Mesothelial cell of epicardium (in vitro differentiated cells): ENCODE measurements at regions not wholly inside any gene's neighbourhood (a gene's known extent, or its start where the extent isn't known, plus 50 kb on each side); places are given as distances from the start of the nearest gene placed in this dataset.
"Not testable (repeated sequence)": the region's sequence is repeated elsewhere in the genome, so short reads cannot be mapped to it uniquely, and the experiment has no call there.

ENCODE experiments used
- DNase-seq, 2 experiments: peaks; one replicate each; pipeline ENCODE4 v3.0.0; 2021; ENCODE audit warnings: low spot score in 2 of 2; ENCODE audit not compliant: unreplicated experiment in 2 of 2
- H3K27ac Mint-ChIP-seq: 2 replicates; pipeline ENCODE4 v1.8.0; 2021; ENCODE audit warnings: mixed read lengths
- H3K27me3 Mint-ChIP-seq: 2 replicates; pipeline ENCODE4 v1.8.0; 2021; ENCODE audit warnings: low read depth, mixed read lengths
- H3K36me3 Mint-ChIP-seq: 2 replicates; pipeline ENCODE4 v1.8.0; 2021; ENCODE audit warnings: mixed read lengths
- H3K4me1 Mint-ChIP-seq: 2 replicates; pipeline ENCODE4 v1.8.0; 2021; ENCODE audit warnings: mixed read lengths
- H3K4me3 Mint-ChIP-seq: 2 replicates; pipeline ENCODE4 v1.8.0; 2021; ENCODE audit warnings: mild to moderate bottlenecking, moderate library complexity, mixed read lengths
- H3K9me3 Mint-ChIP-seq: 2 replicates; pipeline ENCODE4 v1.8.0; 2021; ENCODE audit warnings: mixed read lengths
- CTCF ChIP-seq: fragments of 200-600 bp; sonication (generic); IDR thresholded peaks from one replicate; pipeline ENCODE4 v1.5.0; 2021; ENCODE audit warnings: antibody characterized with exemption; ENCODE audit not compliant: unreplicated experiment

- H3K4me1 Mint-ChIP-seq: peaks cover 3% of the 10 kb centered on the region
- DNase-seq: no peak
- no peak for TF ChIP-seq CTCF
- H3K9me3 Mint-ChIP-seq: peaks cover 3% of the 10 kb centered on the region
- H3K4me3 Mint-ChIP-seq: no peak overlapping the region
- H3K36me3 Mint-ChIP-seq: no peaks in the 10 kb centered on the region
- H3K27me3 Mint-ChIP-seq: peaks cover 7% of the 10 kb centered on the region
- no peak overlapping the region for H3K27ac Mint-ChIP-seq
These were observed 62.6 kb upstream of the TMEM97 start for GRCh38 chr17:28256370-28256769.

- Mint-ChIP-seq H3K27me3 (peaks cover 5% of the 10 kb centered on the region), H3K4me3 (no peak overlapping the region), H3K27ac (no peak overlapping the region), H3K9me3 (peaks cover 7% of the 10 kb centered on the region), H3K4me1 (no peaks in the 10 kb centered on the region), H3K36me3 (no peaks in the 10 kb centered on the region)
- TF ChIP-seq CTCF: no peak
- DNase-seq: no peak
These were observed 62.1 kb upstream of the TMEM97 start for GRCh38 chr17:28256881-28257280.

- no peak overlapping the region for H3K4me3 Mint-ChIP-seq
- no peak for DNase-seq
- H3K9me3 Mint-ChIP-seq: peaks cover 19% of the 10 kb centered on the region
- TF ChIP-seq CTCF: no peak
- peaks cover 1% of the 10 kb centered on the region for H3K36me3 Mint-ChIP-seq
- H3K27ac Mint-ChIP-seq: no peak overlapping the region
- peaks cover 5% of the 10 kb centered on the region for H3K27me3 Mint-ChIP-seq
- no peaks in the 10 kb centered on the region for H3K4me1 Mint-ChIP-seq
These were observed 60.6 kb upstream of the TMEM97 start for GRCh38 chr17:28258347-28258887.

GRCh38 chr17:28261219-28261618 is 57.8 kb upstream of the TMEM97 start:
- no peak for TF ChIP-seq CTCF
- H3K27me3 Mint-ChIP-seq: peaks cover 5% of the 10 kb centered on the region
- DNase-seq: no peak
- H3K9me3 Mint-ChIP-seq: peaks cover 27% of the 10 kb centered on the region
- no peaks in the 10 kb centered on the region for H3K4me1 Mint-ChIP-seq
- peaks cover 1% of the 10 kb centered on the region for H3K36me3 Mint-ChIP-seq
- no peak overlapping the region for H3K4me3 Mint-ChIP-seq
- no peak overlapping the region for H3K27ac Mint-ChIP-seq

- not testable (repeated sequence) for H3K4me3 Mint-ChIP-seq, H3K4me1 Mint-ChIP-seq, DNase-seq, H3K27ac Mint-ChIP-seq, H3K27me3 Mint-ChIP-seq, H3K36me3 Mint-ChIP-seq
- peaks cover 31% of the 10 kb centered on the region for H3K9me3 Mint-ChIP-seq
These were observed 56.8 kb upstream of the TMEM97 start for GRCh38 chr17:28262123-28262745.

- H3K36me3 Mint-ChIP-seq, DNase-seq, H3K27ac Mint-ChIP-seq, H3K4me3 Mint-ChIP-seq, H3K27me3 Mint-ChIP-seq, H3K4me1 Mint-ChIP-seq: not testable (repeated sequence)
- peaks cover 52% of the 10 kb centered on the region for H3K9me3 Mint-ChIP-seq
These were observed 54.0 kb upstream of the TMEM97 start for GRCh38 chr17:28264902-28265548.

GRCh38 chr17:28265856-28266546 is 53.0 kb upstream of the TMEM97 start:
- peaks cover 59% of the 10 kb centered on the region for H3K9me3 Mint-ChIP-seq
- H3K27ac Mint-ChIP-seq, DNase-seq, H3K36me3 Mint-ChIP-seq, H3K27me3 Mint-ChIP-seq, H3K4me1 Mint-ChIP-seq, H3K4me3 Mint-ChIP-seq: not testable (repeated sequence)

- H3K4me1 Mint-ChIP-seq, H3K36me3 Mint-ChIP-seq, H3K27me3 Mint-ChIP-seq, H3K27ac Mint-ChIP-seq, DNase-seq, H3K4me3 Mint-ChIP-seq: not testable (repeated sequence)
- peaks cover 55% of the 10 kb centered on the region for H3K9me3 Mint-ChIP-seq
These were observed 52.5 kb upstream of the TMEM97 start for GRCh38 chr17:28266547-28266920.

GRCh38 chr17:28266926-28267719 is 51.9 kb upstream of the TMEM97 start:
- not testable (repeated sequence) for H3K27me3 Mint-ChIP-seq, H3K36me3 Mint-ChIP-seq, DNase-seq, H3K4me1 Mint-ChIP-seq, H3K4me3 Mint-ChIP-seq, H3K27ac Mint-ChIP-seq
- peaks cover 49% of the 10 kb centered on the region for H3K9me3 Mint-ChIP-seq
